ENCODE measurements at regions not wholly inside any gene's neighbourhood (a gene's known extent, or its start where the extent isn't known, plus 50 kb on each side); places are given as distances from the start of the nearest gene placed in this dataset.

DNA sequence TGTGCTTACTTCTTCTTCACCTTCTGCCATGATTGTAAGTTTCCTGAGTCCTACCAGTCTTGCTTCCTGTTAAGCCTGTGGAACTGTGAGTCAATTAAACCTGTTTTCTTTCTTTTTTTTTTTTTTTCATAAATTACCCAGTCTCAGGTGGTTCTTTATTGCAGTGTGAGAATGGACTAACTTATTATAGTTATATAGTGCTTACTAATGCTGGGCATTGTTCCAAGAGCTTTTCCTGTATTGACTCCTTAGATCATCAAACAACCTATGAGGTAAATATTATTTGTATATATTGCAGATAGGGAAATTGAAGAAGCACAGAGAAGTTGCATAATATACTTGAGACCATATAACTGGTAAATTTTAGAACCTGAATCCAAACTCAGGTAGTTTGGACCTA lies 98.1 kb downstream of the MBL2 start:
- ChIA-PET CTCF (no interaction called here), POLR2A (no interaction called here)

GRCh38 chr10:52677086-52677485 lies 95.5 kb downstream of the MBL2 start:
- POLR2A ChIA-PET, result no interaction called here
- CTCF ChIA-PET, result no interaction called here

GRCh38 chr10:52678611-52679010 lies 94.0 kb downstream of the MBL2 start:
- ChIA-PET CTCF (no interaction called here), POLR2A (no interaction called here)

- ChIA-PET CTCF (no interaction called here), POLR2A (no interaction called here)
These were observed 93.5 kb downstream of the MBL2 start for GRCh38 chr10:52679117-52679516.

DNA sequence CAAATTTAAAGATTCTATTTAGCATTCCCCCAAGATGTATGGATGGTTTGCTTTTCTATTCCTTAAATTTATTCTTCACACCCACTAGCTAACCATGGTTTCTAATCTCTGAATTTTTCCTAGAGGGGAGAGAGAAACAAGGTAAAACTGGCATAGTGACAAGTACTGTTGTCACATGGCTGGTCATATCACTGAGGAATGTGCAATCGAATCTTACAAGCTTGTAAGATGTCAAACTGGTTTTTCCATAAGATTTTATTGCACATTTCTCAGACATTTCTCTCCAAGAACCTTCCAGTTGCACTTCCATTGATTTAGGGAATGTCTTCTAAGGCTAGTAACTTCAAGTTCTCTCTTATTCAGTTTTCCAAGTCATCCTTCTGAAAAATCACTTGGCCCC lies 89.8 kb downstream of the MBL2 start:
- ChIA-PET CTCF (interaction anchor here (0.5 kb wide), 1 partner anchor 44 kb away, joined by 4 read pairs; no protein-coding TSS in a partner anchor), POLR2A (no interaction called here)

DNA sequence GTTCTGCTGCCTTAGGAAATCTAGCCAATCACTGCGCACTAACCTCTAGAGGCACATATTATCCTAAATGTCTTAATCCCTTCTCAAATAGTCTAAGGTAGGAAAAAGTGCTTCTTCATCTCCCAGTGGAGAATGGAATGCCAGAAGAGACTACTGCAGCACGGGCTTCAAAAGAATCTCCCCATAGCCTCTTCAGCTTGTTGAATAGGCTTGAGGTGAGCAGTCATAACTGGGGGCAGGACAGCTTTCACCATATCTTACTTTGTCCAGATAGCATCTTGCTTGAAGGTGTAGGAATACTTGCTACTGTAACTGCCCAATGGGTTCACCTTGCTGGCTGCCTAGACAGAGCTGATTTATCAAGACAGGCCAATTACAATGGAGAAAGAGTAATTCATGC lies 88.8 kb downstream of the MBL2 start:
- ChIA-PET POLR2A (no interaction called here), CTCF (no interaction called here)

GRCh38 chr10:52688899-52689298 lies 83.7 kb downstream of the MBL2 start:
- ChIA-PET POLR2A (no interaction called here), CTCF (no interaction called here)

GRCh38 chr10:52696232-52696631 lies 76.4 kb downstream of the MBL2 start:
- ChIA-PET CTCF (no interaction called here), POLR2A (no interaction called here)

DNA sequence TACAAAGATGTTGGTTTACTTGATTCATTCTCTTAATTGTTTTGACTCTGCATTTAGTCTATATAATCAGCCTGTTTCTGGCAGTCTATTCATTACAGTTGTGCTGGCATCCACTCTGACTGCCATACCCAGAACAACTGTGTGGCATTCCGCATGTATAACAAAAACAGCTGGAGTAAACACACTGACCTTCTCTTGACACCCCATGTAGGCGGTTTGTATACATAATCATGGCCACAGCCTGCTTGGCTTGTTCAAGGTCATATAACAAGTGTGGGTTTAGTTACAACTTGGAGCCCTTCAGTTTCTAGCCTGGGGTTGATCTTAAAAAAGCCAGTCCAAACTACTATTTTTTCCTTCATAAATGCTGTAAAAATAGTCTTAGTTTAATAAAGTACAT lies 70.9 kb downstream of the MBL2 start:
- POLR2A ChIA-PET, result no interaction called here
- CTCF ChIA-PET, result no interaction called here

DNA sequence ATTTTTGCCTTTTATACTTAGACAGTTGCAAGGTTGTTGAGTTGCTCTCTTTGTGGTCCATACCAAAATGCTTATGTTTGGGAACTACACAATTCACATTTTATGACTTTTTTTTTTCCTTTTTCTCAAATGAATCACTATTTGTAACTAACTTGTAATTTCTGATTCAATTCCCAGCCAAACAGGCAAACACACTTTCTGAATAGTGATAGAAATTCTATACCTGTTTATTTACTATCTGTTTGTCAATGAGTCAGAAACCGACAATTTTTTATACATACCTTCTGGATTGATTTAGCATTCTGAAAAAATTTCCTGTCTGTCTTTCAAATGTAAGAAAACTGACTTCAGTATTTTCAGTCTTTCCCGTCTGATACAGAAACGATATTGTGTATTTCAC lies 69.1 kb downstream of the MBL2 start:
- ChIA-PET POLR2A (no interaction called here), CTCF (no interaction called here)

DNA sequence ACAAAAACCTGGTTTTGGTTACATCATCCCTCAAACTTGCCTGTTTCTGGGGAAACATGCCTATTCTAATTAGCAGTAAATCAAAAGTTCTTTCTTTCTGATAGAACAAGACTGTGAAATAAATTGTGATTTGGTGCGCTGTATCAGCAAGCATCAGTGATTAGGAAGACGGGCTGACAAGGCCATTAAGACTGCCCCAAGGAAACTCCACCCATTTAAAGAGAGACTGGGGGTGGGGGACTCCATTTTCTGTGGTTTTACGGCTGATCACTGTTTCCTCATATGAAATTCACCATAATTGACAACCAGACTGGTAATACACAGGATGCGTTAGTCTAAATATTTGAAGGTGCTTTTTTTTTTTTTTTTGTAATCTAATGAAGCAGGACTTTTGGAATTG lies 68.7 kb downstream of the MBL2 start:
- POLR2A ChIA-PET, result no interaction called here
- CTCF ChIA-PET, result no interaction called here

- ChIA-PET POLR2A (no interaction called here), CTCF (no interaction called here)
These were observed 66.1 kb downstream of the MBL2 start for GRCh38 chr10:52706332-52707070.
